ENCODE measurements at regions not wholly inside any gene's neighbourhood (a gene's known extent, or its start where the extent isn't known, plus 50 kb on each side); places are given as distances from the start of the nearest gene placed in this dataset.

- no peak for TF ChIP-seq CTCF (IDR thresholded peaks at IDR 0.05; ENCODE audit: insufficient read depth, low read depth, low read length)
- TF ChIP-seq EZH2 (IDR thresholded peaks at IDR 0.05; ENCODE audit: insufficient read depth, low read length) = no peak
Observed at GRCh38 chr5:57833489-57833888, 350.9 kb upstream of the ACTBL2 start.
